Activated CD8-positive, alpha-beta T cell treated with anti-CD3 and anti-CD28 coated beads, Interleukin-2, amount 10 ng/mL, durations not matched to agents 7 days and 5 days (primary cell): ENCODE measurements at regions not wholly inside any gene's neighbourhood (a gene's known extent, or its start where the extent isn't known, plus 50 kb on each side); places are given as distances from the start of the nearest gene placed in this dataset.

Experiments
- ATAC-seq: fragments of 150-1000 bp; cut with Tn5 transposase; one replicate; pipeline ENCODE4 v1.10.0; 2021; ENCODE audit warnings: moderate library complexity
- CTCF ChIA-PET: fragments of 350-600 bp; sonication (Branson Sonifier 250); formaldehyde crosslinking; loops from one replicate; lab custom pipeline; 2021; ENCODE audit warnings: antibody characterized with exemption; lab: Charles Lee
- POLR2A ChIA-PET: fragments of 350-600 bp; sonication (Branson Sonifier 250); formaldehyde crosslinking; loops from one replicate; lab custom pipeline; 2021; ENCODE audit warnings: antibody characterized with exemption; lab: Charles Lee
- DNase-seq: peaks from one replicate; pipeline ENCODE4 v3.0.0-alpha.2; 2020
- H3K27ac Mint-ChIP-seq: one replicate; pipeline ENCODE4 v1.8.0; 2021; ENCODE audit warnings: mild to moderate bottlenecking, mixed read lengths
- H3K27me3 Mint-ChIP-seq: one replicate; pipeline ENCODE4 v1.8.0; 2021; ENCODE audit warnings: low read depth, mixed read lengths
- H3K36me3 Mint-ChIP-seq: one replicate; pipeline ENCODE4 v1.8.0; 2021; ENCODE audit warnings: low read depth, mixed read lengths
- H3K4me1 Mint-ChIP-seq: one replicate; pipeline ENCODE4 v1.8.0; 2021; ENCODE audit warnings: low read depth, mixed read lengths
- H3K4me3 Mint-ChIP-seq: one replicate; pipeline ENCODE4 v1.8.0; 2021; ENCODE audit warnings: mild to moderate bottlenecking, mixed read lengths
- H3K9me3 Mint-ChIP-seq: one replicate; pipeline ENCODE4 v1.8.0; 2022; ENCODE audit warnings: mixed read lengths; ENCODE audit not compliant: insufficient read depth

GRCh38 chr1:238649200-238649599 lies 737.2 kb upstream of the CHRM3 start:
- ATAC-seq (no peak), DNase-seq (no peak)
- no peaks in the 10 kb centered on the region for H3K36me3 Mint-ChIP-seq
- no peaks in the 10 kb centered on the region for H3K4me1 Mint-ChIP-seq
- POLR2A ChIA-PET = no interaction called here
- H3K4me3 Mint-ChIP-seq = no peak overlapping the region
- no peaks in the 10 kb centered on the region for H3K27me3 Mint-ChIP-seq
- no peaks in the 10 kb centered on the region for H3K9me3 Mint-ChIP-seq
- CTCF ChIA-PET = no interaction called here
- H3K27ac Mint-ChIP-seq = no peak overlapping the region

DNA sequence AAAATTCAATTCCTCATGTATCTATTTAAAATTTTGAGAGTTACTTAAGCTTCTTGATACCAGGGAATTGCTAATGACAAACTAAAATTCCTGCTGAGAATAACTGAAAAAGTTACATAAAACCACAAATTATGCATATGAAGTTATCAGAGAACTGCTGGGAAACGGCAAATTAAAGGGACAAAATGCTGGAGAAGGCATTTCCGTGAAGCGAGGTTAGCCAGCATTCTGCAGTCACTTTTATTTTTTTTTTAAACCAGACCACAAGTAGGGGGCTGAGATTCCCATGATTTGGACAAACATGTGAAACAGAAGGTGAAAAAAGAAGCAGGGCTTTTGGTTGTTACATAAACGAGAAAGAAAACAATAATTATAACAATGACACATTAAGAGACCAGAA lies 737.6 kb upstream of the CHRM3 start:
- DNase-seq = no peak
- Mint-ChIP-seq H3K4me3 (no peak overlapping the region), H3K27ac (no peak overlapping the region), H3K4me1 (no peaks in the 10 kb centered on the region), H3K36me3 (no peaks in the 10 kb centered on the region), H3K27me3 (no peaks in the 10 kb centered on the region), H3K9me3 (no peaks in the 10 kb centered on the region)
- no peak for ATAC-seq
- CTCF ChIA-PET = no interaction called here
- POLR2A ChIA-PET = no interaction called here

GRCh38 chr1:238648296-238648695 lies 738.1 kb upstream of the CHRM3 start:
- no peaks in the 10 kb centered on the region for H3K4me1 Mint-ChIP-seq
- H3K27ac Mint-ChIP-seq = no peak overlapping the region
- no peaks in the 10 kb centered on the region for H3K9me3 Mint-ChIP-seq
- H3K27me3 Mint-ChIP-seq = no peaks in the 10 kb centered on the region
- no peak for DNase-seq
- no peaks in the 10 kb centered on the region for H3K36me3 Mint-ChIP-seq
- no peak overlapping the region for H3K4me3 Mint-ChIP-seq
- ATAC-seq = no peak
- POLR2A ChIA-PET = no interaction called here
- CTCF ChIA-PET = no interaction called here

DNA sequence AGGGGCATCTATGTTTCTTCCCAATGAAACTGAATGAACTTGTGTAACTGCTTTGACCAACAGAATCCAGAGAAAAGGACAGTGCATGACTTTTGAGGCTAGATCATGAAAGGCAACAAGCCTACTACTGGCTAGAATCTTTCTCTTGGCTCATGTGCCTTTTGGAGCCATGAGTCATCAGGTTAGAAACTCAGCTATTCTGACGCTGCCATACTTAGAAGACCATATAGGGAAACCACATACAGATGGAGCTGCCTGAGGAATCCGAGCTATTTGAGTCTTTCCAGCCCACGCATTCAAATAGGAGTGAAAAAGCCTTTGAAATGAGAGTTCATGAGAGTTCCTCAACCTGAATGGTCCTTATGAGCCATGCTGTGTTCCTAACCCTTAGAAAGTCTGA lies 738.5 kb upstream of the CHRM3 start:
- no peaks in the 10 kb centered on the region for H3K9me3 Mint-ChIP-seq
- DNase-seq = no peak
- no peaks in the 10 kb centered on the region for H3K36me3 Mint-ChIP-seq

GRCh38 chr1:238642231-238642630 lies 744.1 kb upstream of the CHRM3 start:
- CTCF ChIA-PET = no interaction called here
- no peak for ATAC-seq

More for the DNA sequence above, 738.5 kb upstream of the CHRM3 start:
- no peaks in the 10 kb centered on the region for H3K27me3 Mint-ChIP-seq
- no peaks in the 10 kb centered on the region for H3K4me1 Mint-ChIP-seq
- no peak overlapping the region for H3K4me3 Mint-ChIP-seq
- ChIA-PET POLR2A (no interaction called here), CTCF (no interaction called here)
- ATAC-seq = no peak
- no peak overlapping the region for H3K27ac Mint-ChIP-seq

GRCh38 chr1:238639861-238640260 lies 746.5 kb upstream of the CHRM3 start:
- ATAC-seq (peak; percentile 36), DNase-seq (no peak)
- no peaks in the 10 kb centered on the region for H3K9me3 Mint-ChIP-seq
- H3K36me3 Mint-ChIP-seq = no peaks in the 10 kb centered on the region
- no peak overlapping the region for H3K4me3 Mint-ChIP-seq
- no peaks in the 10 kb centered on the region for H3K4me1 Mint-ChIP-seq
- H3K27me3 Mint-ChIP-seq = no peaks in the 10 kb centered on the region
- no peak overlapping the region for H3K27ac Mint-ChIP-seq
- ChIA-PET CTCF (no interaction called here), POLR2A (no interaction called here)

More at GRCh38 chr1:238642231-238642630, 744.1 kb upstream of the CHRM3 start:
- H3K36me3 Mint-ChIP-seq = no peaks in the 10 kb centered on the region
- no peaks in the 10 kb centered on the region for H3K27me3 Mint-ChIP-seq
- H3K9me3 Mint-ChIP-seq = no peaks in the 10 kb centered on the region
- no peak overlapping the region for H3K27ac Mint-ChIP-seq
- no peak overlapping the region for H3K4me3 Mint-ChIP-seq
- no peak for DNase-seq
- POLR2A ChIA-PET = no interaction called here
- no peaks in the 10 kb centered on the region for H3K4me1 Mint-ChIP-seq

DNA sequence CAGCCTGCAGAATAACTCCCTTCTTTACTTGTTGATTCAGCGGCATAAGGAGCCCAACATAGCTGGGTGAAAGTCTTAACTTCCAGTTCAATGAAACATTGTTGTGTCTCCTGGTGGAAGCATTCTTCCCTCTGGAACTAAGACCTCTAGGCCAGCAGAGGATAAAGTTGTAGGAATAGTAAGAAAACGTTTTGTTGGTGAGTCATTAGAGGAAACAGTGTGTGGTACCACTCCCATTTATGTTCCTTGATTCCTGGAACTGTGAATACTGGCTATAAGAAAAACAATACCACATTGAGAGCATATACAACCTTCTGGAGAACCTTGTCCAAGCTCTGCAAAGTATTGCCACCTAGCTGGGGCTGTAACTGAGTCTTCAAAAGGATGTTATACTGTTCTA lies 737.4 kb upstream of the ZP4 start:
- POLR2A ChIA-PET = no interaction called here
- Mint-ChIP-seq H3K27ac (no peak overlapping the region), H3K27me3 (no peaks in the 10 kb centered on the region), H3K4me1 (no peaks in the 10 kb centered on the region), H3K9me3 (no peaks in the 10 kb centered on the region), H3K36me3 (no peaks in the 10 kb centered on the region), H3K4me3 (no peak overlapping the region)
- CTCF ChIA-PET = no interaction called here
- ATAC-seq (no peak), DNase-seq (no peak)

GRCh38 chr1:238624776-238625175 lies 734.1 kb upstream of the ZP4 start:
- Mint-ChIP-seq H3K4me1 (no peaks in the 10 kb centered on the region), H3K4me3 (no peak overlapping the region), H3K27me3 (no peaks in the 10 kb centered on the region), H3K36me3 (no peaks in the 10 kb centered on the region), H3K27ac (no peak overlapping the region), H3K9me3 (no peaks in the 10 kb centered on the region)
- ChIA-PET POLR2A (no interaction called here), CTCF (no interaction called here)
- DNase-seq (no peak), ATAC-seq (no peak)

GRCh38 chr1:238621405-238621804 lies 730.7 kb upstream of the ZP4 start:
- peaks cover 5% of the 10 kb centered on the region for H3K9me3 Mint-ChIP-seq
- no peaks in the 10 kb centered on the region for H3K4me1 Mint-ChIP-seq
- POLR2A ChIA-PET = no interaction called here
- H3K36me3 Mint-ChIP-seq = no peaks in the 10 kb centered on the region
- DNase-seq (no peak), ATAC-seq (no peak)
- no peak overlapping the region for H3K27ac Mint-ChIP-seq
- H3K4me3 Mint-ChIP-seq = no peak overlapping the region
- CTCF ChIA-PET = no interaction called here
- no peaks in the 10 kb centered on the region for H3K27me3 Mint-ChIP-seq

GRCh38 chr1:238619652-238620051 lies 728.9 kb upstream of the ZP4 start:
- ChIA-PET CTCF (no interaction called here), POLR2A (no interaction called here)
- ATAC-seq = no peak
- no peak overlapping the region for H3K4me3 Mint-ChIP-seq
- no peaks in the 10 kb centered on the region for H3K4me1 Mint-ChIP-seq
- H3K9me3 Mint-ChIP-seq = peaks cover 5% of the 10 kb centered on the region
- no peaks in the 10 kb centered on the region for H3K36me3 Mint-ChIP-seq
- no peak overlapping the region for H3K27ac Mint-ChIP-seq
- DNase-seq = no peak
- no peaks in the 10 kb centered on the region for H3K27me3 Mint-ChIP-seq

GRCh38 chr1:238611406-238611805 lies 720.7 kb upstream of the ZP4 start:
- Mint-ChIP-seq H3K9me3 (no peaks in the 10 kb centered on the region), H3K4me3 (no peak overlapping the region), H3K4me1 (no peaks in the 10 kb centered on the region), H3K27me3 (no peaks in the 10 kb centered on the region), H3K27ac (no peak overlapping the region), H3K36me3 (no peaks in the 10 kb centered on the region)
- ChIA-PET CTCF (no interaction called here), POLR2A (no interaction called here)
- ATAC-seq (no peak), DNase-seq (no peak)

DNA sequence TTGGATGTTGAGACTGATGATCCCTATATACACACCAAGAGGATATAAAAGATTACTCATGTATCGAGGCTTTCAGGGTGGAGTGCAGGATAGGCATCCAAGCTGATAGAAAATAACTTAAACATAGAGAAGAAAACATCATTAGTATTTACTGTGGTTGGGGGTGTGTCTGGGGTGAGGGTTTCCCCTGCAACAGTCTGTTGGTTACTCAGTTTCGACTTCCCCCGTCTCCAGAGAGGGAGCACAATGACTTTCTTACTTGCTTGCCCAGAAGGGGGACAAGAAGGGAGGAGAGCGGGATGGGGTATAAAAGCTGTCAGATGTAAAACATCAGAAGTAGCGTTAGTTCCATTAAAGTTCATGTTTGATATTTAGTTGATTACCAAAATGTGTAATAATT lies 717.4 kb upstream of the ZP4 start:
- ATAC-seq = no peak
- Mint-ChIP-seq H3K4me1 (no peaks in the 10 kb centered on the region), H3K27me3 (no peaks in the 10 kb centered on the region), H3K9me3 (peaks cover 3% of the 10 kb centered on the region), H3K36me3 (no peaks in the 10 kb centered on the region), H3K27ac (no peak overlapping the region), H3K4me3 (no peak overlapping the region)
- DNase-seq = no peak
- ChIA-PET POLR2A (no interaction called here), CTCF (no interaction called here)

DNA sequence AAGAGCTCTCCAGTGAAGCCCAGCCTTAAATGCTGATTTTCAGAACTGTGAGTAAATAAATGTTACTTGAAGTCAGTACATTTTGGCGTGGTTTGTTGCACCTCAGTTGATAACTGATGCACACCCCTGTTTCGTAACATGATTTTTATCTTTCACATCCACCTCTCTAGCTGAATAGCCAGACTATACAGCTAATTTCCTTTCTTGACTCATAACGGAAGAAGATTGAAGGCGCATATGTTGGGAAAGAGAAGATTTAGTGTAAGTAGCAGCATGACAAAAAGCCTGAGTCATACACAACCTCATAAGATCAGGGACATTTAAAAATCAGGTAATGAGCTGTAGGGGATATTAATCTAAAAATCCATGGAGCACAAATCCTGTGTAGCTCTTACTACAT lies 716.2 kb upstream of the ZP4 start:
- CTCF ChIA-PET = no interaction called here
- DNase-seq (no peak), ATAC-seq (no peak)
- peaks cover 6% of the 10 kb centered on the region for H3K9me3 Mint-ChIP-seq
- no peaks in the 10 kb centered on the region for H3K27me3 Mint-ChIP-seq
- no peaks in the 10 kb centered on the region for H3K36me3 Mint-ChIP-seq
- POLR2A ChIA-PET = no interaction called here
- no peak overlapping the region for H3K4me3 Mint-ChIP-seq
- H3K4me1 Mint-ChIP-seq = no peaks in the 10 kb centered on the region
- H3K27ac Mint-ChIP-seq = no peak overlapping the region
